PC-9 (cell line): ENCODE measurements at regions not wholly inside any gene's neighbourhood (a gene's known extent, or its start where the extent isn't known, plus 50 kb on each side); places are given as distances from the start of the nearest gene placed in this dataset.

ENCODE experiments used
- CTCF ChIP-seq: fragments of 200-600 bp; sonication (generic); conservative IDR thresholded peaks from 2 replicates; pipeline ENCODE4 v1.6.1; 2017; ENCODE audit warnings: mixed run types, antibody characterized with exemption, mild to moderate bottlenecking, moderate library complexity
- EZH2 ChIP-seq: fragments of 200-600 bp; sonication (generic); IDR thresholded peaks from 2 replicates; pipeline ENCODE4 v1.8.0; 2017; ENCODE audit warnings: antibody characterized with exemption, low read depth

GRCh38 chr4:33071535-33071934, 2351.4 kb downstream of the PCDH7 start:
- TF ChIP-seq CTCF (no peak), EZH2 (no peak)
